ENCODE measurements at regions not wholly inside any gene's neighbourhood (a gene's known extent, or its start where the extent isn't known, plus 50 kb on each side); places are given as distances from the start of the nearest gene placed in this dataset.
"Not testable (repeated sequence)": the region's sequence is repeated elsewhere in the genome, so short reads cannot be mapped to it uniquely, and the experiment has no call there.

- TF ChIP-seq CTCF (IDR thresholded peaks at IDR 0.05; ENCODE audit: insufficient read depth, low read depth, low read length): no peak
- Histone ChIP-seq H3K36me3 (ENCODE audit: control insufficient read depth, insufficient read depth, low read length) (0 out of 2 replicates have a peak, but pooled peaks cover 4% of the 10 kb centered on the region), H3K27me3 (ENCODE audit: control insufficient read depth, insufficient read depth, low read length) (no peaks in the 10 kb centered on the region), H3K4me3 (ENCODE audit: low read depth, low read length) (no peak overlapping the region)
- DNase-seq (ENCODE audit: low read depth): no peak
- CTCF ChIA-PET: no interaction called here
- POLR2A ChIA-PET: no interaction called here
These were observed 414.0 kb upstream of the AMELY start for GRCh38 chrY:7325531-7325930.

GRCh38 chrY:7320751-7321150 is 409.2 kb upstream of the AMELY start:
- no peaks in the 10 kb centered on the region for H3K27me3 ChIP-seq (ENCODE audit: control insufficient read depth, insufficient read depth, low read length)
- ChIA-PET CTCF (no interaction called here), POLR2A (no interaction called here)
- H3K4me3 ChIP-seq (ENCODE audit: low read depth, low read length): no peak overlapping the region
- TF ChIP-seq CTCF (IDR thresholded peaks at IDR 0.05; ENCODE audit: insufficient read depth, low read depth, low read length): no peak
- peaks cover 4% of the 10 kb centered on the region; the same call in 1 of the 2 replicates for H3K36me3 ChIP-seq (ENCODE audit: control insufficient read depth, insufficient read depth, low read length)
- no peak for DNase-seq (ENCODE audit: low read depth)

GRCh38 chrY:7320171-7320570 is 408.6 kb upstream of the AMELY start:
- DNase-seq (ENCODE audit: low read depth); H3K36me3 ChIP-seq (ENCODE audit: control insufficient read depth, insufficient read depth, low read length); CTCF ChIA-PET; POLR2A ChIA-PET; H3K27me3 ChIP-seq (ENCODE audit: control insufficient read depth, insufficient read depth, low read length); H3K4me3 ChIP-seq (ENCODE audit: low read depth, low read length): not testable (repeated sequence)

- no peak for DNase-seq (ENCODE audit: low read depth)
- POLR2A ChIA-PET: no interaction called here
- no peaks in the 10 kb centered on the region for H3K27me3 ChIP-seq (ENCODE audit: control insufficient read depth, insufficient read depth, low read length)
- peaks cover 3% of the 10 kb centered on the region; the same call in 1 of the 2 replicates for H3K36me3 ChIP-seq (ENCODE audit: control insufficient read depth, insufficient read depth, low read length)
- CTCF ChIA-PET: no interaction called here
- no peak overlapping the region for H3K4me3 ChIP-seq (ENCODE audit: low read depth, low read length)
- TF ChIP-seq CTCF (IDR thresholded peaks at IDR 0.05; ENCODE audit: insufficient read depth, low read depth, low read length): no peak
These were observed 406.6 kb upstream of the AMELY start for GRCh38 chrY:7318122-7318521.

- DNase-seq (ENCODE audit: low read depth): no peak
- CTCF ChIA-PET: no interaction called here
- POLR2A ChIA-PET: no interaction called here
- H3K4me3 ChIP-seq (ENCODE audit: low read depth, low read length): no peak overlapping the region
- no peaks in the 10 kb centered on the region for H3K27me3 ChIP-seq (ENCODE audit: control insufficient read depth, insufficient read depth, low read length)
- no peak for TF ChIP-seq CTCF (IDR thresholded peaks at IDR 0.05; ENCODE audit: insufficient read depth, low read depth, low read length)
- H3K36me3 ChIP-seq (ENCODE audit: control insufficient read depth, insufficient read depth, low read length): peaks cover 2% of the 10 kb centered on the region; the same call in 1 of the 2 replicates
These were observed 406.0 kb upstream of the AMELY start for GRCh38 chrY:7317571-7317970.

- no peak overlapping the region for H3K4me3 ChIP-seq (ENCODE audit: low read depth, low read length)
- H3K27me3 ChIP-seq (ENCODE audit: control insufficient read depth, insufficient read depth, low read length): no peaks in the 10 kb centered on the region
- POLR2A ChIA-PET: no interaction called here
- CTCF ChIA-PET: no interaction called here
- TF ChIP-seq CTCF (IDR thresholded peaks at IDR 0.05; ENCODE audit: insufficient read depth, low read depth, low read length): no peak; the same call in 1 of the 2 replicates
- H3K36me3 ChIP-seq (ENCODE audit: control insufficient read depth, insufficient read depth, low read length): peaks cover 3% of the 10 kb centered on the region; the same call in 1 of the 2 replicates
- DNase-seq (ENCODE audit: low read depth): no peak
These were observed 399.1 kb upstream of the AMELY start for GRCh38 chrY:7310482-7311269.

Measured in BJ (cell line).